Pons (tissue), 1 donor: ENCODE measurements at regions not wholly inside any gene's neighbourhood (a gene's known extent, or its start where the extent isn't known, plus 50 kb on each side); places are given as distances from the start of the nearest gene placed in this dataset.
"Not testable (repeated sequence)": the region's sequence is repeated elsewhere in the genome, so short reads cannot be mapped to it uniquely, and the experiment has no call there.

Source experiments
- DNase-seq: peaks from one replicate; pipeline ENCODE4 v3.0.0-alpha.2; 2016; ENCODE audit warnings: low spot score

GRCh38 chr6:90674077-90674476, 87.2 kb upstream of the MAP3K7 start:
- DNase-seq = not testable (repeated sequence)

- DNase-seq = no peak
Measured at GRCh38 chr6:90669846-90670245, 83.0 kb upstream of the MAP3K7 start.

GRCh38 chr6:90669420-90669819, 82.5 kb upstream of the MAP3K7 start:
- no peak for DNase-seq

- DNase-seq = no peak
Measured at GRCh38 chr6:90668141-90668540, 81.3 kb upstream of the MAP3K7 start.

GRCh38 chr6:90663873-90664272, 77.0 kb upstream of the MAP3K7 start:
- DNase-seq = no peak

- DNase-seq = no peak
Measured at GRCh38 chr6:90663106-90663505, 76.2 kb upstream of the MAP3K7 start.

- no peak for DNase-seq
Measured at GRCh38 chr6:90660931-90661330, 74.1 kb upstream of the MAP3K7 start.

- DNase-seq = no peak
Measured at GRCh38 chr6:90658497-90658896, 71.6 kb upstream of the MAP3K7 start.

- no peak for DNase-seq
Measured at GRCh38 chr6:90656325-90656724, 69.5 kb upstream of the MAP3K7 start.

- no peak for DNase-seq
Measured at GRCh38 chr6:90654806-90655205, 67.9 kb upstream of the MAP3K7 start.

- no peak for DNase-seq
Measured at GRCh38 chr6:90654166-90654565, 67.3 kb upstream of the MAP3K7 start.

- no peak for DNase-seq
Measured at GRCh38 chr6:90653750-90654149, 66.9 kb upstream of the MAP3K7 start.

GRCh38 chr6:90650041-90650940, 63.4 kb upstream of the MAP3K7 start:
- no peak for DNase-seq

GRCh38 chr6:90648873-90649272, 62.0 kb upstream of the MAP3K7 start:
- no peak for DNase-seq

GRCh38 chr6:90646940-90647339, 60.1 kb upstream of the MAP3K7 start:
- DNase-seq = no peak

- DNase-seq = no peak
Measured at GRCh38 chr6:90645634-90646033, 58.8 kb upstream of the MAP3K7 start.

GRCh38 chr6:90644492-90644891, 57.6 kb upstream of the MAP3K7 start:
- DNase-seq = no peak

- DNase-seq = no peak
Measured at GRCh38 chr6:90643381-90643780, 56.5 kb upstream of the MAP3K7 start.

- no peak for DNase-seq
Measured at GRCh38 chr6:90637320-90637719, 50.4 kb upstream of the MAP3K7 start.
